Neural cell (in vitro differentiated cells): ENCODE measurements at regions not wholly inside any gene's neighbourhood (a gene's known extent, or its start where the extent isn't known, plus 50 kb on each side); places are given as distances from the start of the nearest gene placed in this dataset.

ENCODE experiments used
- H2AFZ ChIP-seq: fragments of 200-600, 300-800 bp; sonication (generic), shearing (Covaris generic); 2 replicates; pipeline ENCODE4 v1.6.0; 2014; ENCODE audit warnings: low read depth, mild to moderate bottlenecking, antibody characterized with exemption, low read length, moderate library complexity
- H3F3A ChIP-seq: fragments of 200-600 bp; shearing (Covaris generic); 2 replicates; pipeline ENCODE4 v1.6.1; 2016; ENCODE audit warnings: mild to moderate bottlenecking, moderate library complexity, mixed read lengths, antibody characterized with exemption, low read length; ENCODE audit not compliant: insufficient read depth, poor library complexity, severe bottlenecking
- H3K27ac ChIP-seq: fragments of 200-600, 300-800 bp; sonication (generic), shearing (Covaris generic); 2 replicates; pipeline ENCODE4 v1.5.1; 2014; ENCODE audit warnings: mild to moderate bottlenecking, low read length, moderate library complexity
- H3K27me3 ChIP-seq: fragments of 300-800, 200-600 bp; sonication (generic), shearing (Covaris generic); 2 replicates; pipeline ENCODE4 v1.6.0; 2014; ENCODE audit warnings: mild to moderate bottlenecking, low read depth, low read length, moderate library complexity; ENCODE audit not compliant: insufficient read depth
- H3K36me3 ChIP-seq: fragments of 300-800, 200-600 bp; sonication (generic), shearing (Covaris generic); 2 replicates; pipeline ENCODE4 v1.5.1; 2014; ENCODE audit warnings: mild to moderate bottlenecking, antibody characterized with exemption, low read length, moderate library complexity; ENCODE audit not compliant: insufficient read depth
- H3K4me2 ChIP-seq: fragments of 300-800, 200-600 bp; sonication (generic), shearing (Covaris generic); 2 replicates; pipeline ENCODE4 v1.6.0; 2014; ENCODE audit warnings: mild to moderate bottlenecking, low read length
- H3K4me3 ChIP-seq: fragments of 300-800, 200-600 bp; sonication (generic), shearing (Covaris generic); 2 replicates; pipeline ENCODE4 v1.5.1; 2014; ENCODE audit warnings: mild to moderate bottlenecking, low read length, moderate library complexity
- H3K79me2 ChIP-seq: fragments of 200-600 bp; shearing (Covaris generic); replicated peaks from 2 replicates; pipeline ENCODE4 v1.6.0; 2014; ENCODE audit warnings: mild to moderate bottlenecking, low read length, moderate library complexity; ENCODE audit not compliant: insufficient read depth
- H3K9ac ChIP-seq: fragments of 300-800, 200-600 bp; sonication (generic), shearing (Covaris generic); 2 replicates; pipeline ENCODE4 v1.6.1; 2016; ENCODE audit warnings: mild to moderate bottlenecking, low read length, mixed read lengths
- H3K9me2 ChIP-seq: fragments of 200-600 bp; shearing (Covaris generic); 2 replicates; pipeline ENCODE4 v1.6.1; 2016; ENCODE audit warnings: mild to moderate bottlenecking, low read length, mixed read lengths; ENCODE audit not compliant: insufficient read depth
- H3K9me3 ChIP-seq: fragments of 200-600, 300-800 bp; sonication (generic), shearing (Covaris generic); 2 replicates; pipeline ENCODE4 v1.6.1; 2016; ENCODE audit warnings: mild to moderate bottlenecking, mixed run types, low read length, moderate library complexity, mixed read lengths
- H4K20me1 ChIP-seq: fragments of 200-600 bp; shearing (Covaris generic); 2 replicates; pipeline ENCODE4 v1.6.1; 2016; ENCODE audit warnings: mild to moderate bottlenecking, mixed run types; ENCODE audit not compliant: insufficient read depth
- CTCF ChIP-seq: fragments of 450-650 bp; IDR thresholded peaks from 2 replicates; pipeline ENCODE4 v1.5.1; 2014; ENCODE audit warnings: antibody characterized with exemption, mild to moderate bottlenecking, moderate library complexity; ENCODE audit not compliant: poor library complexity, severe bottlenecking
- EP300 ChIP-seq: fragments of 450-650 bp; conservative IDR thresholded peaks from 2 replicates; pipeline ENCODE4 v1.6.1; 2014; ENCODE audit warnings: antibody characterized with exemption, mild to moderate bottlenecking, moderate library complexity; ENCODE audit not compliant: poor library complexity, severe bottlenecking
- EZH2 ChIP-seq: fragments of 200-600, 300-800 bp; shearing (Covaris generic), sonication (generic); IDR thresholded peaks from 2 replicates; pipeline ENCODE4 v1.6.1; 2014; ENCODE audit warnings: antibody characterized with exemption, low read length, borderline replicate concordance, mild to moderate bottlenecking; ENCODE audit not compliant: insufficient read depth, poor library complexity, severe bottlenecking
- MXI1 ChIP-seq: fragments of 450-650 bp; conservative IDR thresholded peaks from 2 replicates; pipeline ENCODE4 v1.6.1; 2014; ENCODE audit warnings: antibody characterized with exemption, mild to moderate bottlenecking; ENCODE audit not compliant: poor library complexity, severe bottlenecking
- POLR2AphosphoS5 ChIP-seq: IDR thresholded peaks from 2 replicates; pipeline ENCODE4 v1.6.1; 2012
- RAD21 ChIP-seq: fragments of 450-650 bp; conservative IDR thresholded peaks from 2 replicates; pipeline ENCODE4 v1.6.1; 2014; ENCODE audit warnings: antibody characterized with exemption, mild to moderate bottlenecking, moderate library complexity
- REST ChIP-seq: IDR thresholded peaks from 2 replicates; pipeline ENCODE4 v1.6.1; 2012; ENCODE audit warnings: borderline replicate concordance
- SMC3 ChIP-seq: fragments of 450-650 bp; conservative IDR thresholded peaks from 2 replicates; pipeline ENCODE4 v1.6.1; 2014; ENCODE audit warnings: antibody characterized with exemption, mild to moderate bottlenecking, moderate library complexity; ENCODE audit not compliant: poor library complexity
- TAF1 ChIP-seq: IDR thresholded peaks from 2 replicates; pipeline ENCODE4 v1.6.1; 2012; ENCODE audit warnings: low read depth

GRCh38 chr10:64682043-64682442 lies 1160.8 kb downstream of the REEP3 start:
- Histone ChIP-seq H3F3A (no peaks in the 10 kb centered on the region), H4K20me1 (no peaks in the 10 kb centered on the region), H3K4me2 (no peak overlapping the region), H3K4me3 (no peak overlapping the region), H3K27me3 (no peaks in the 10 kb centered on the region), H3K9me2 (no peaks in the 10 kb centered on the region), H3K79me2 (no peaks in the 10 kb centered on the region), H3K9ac (no peak overlapping the region), H3K27ac (no peak overlapping the region), H2AFZ (no peak overlapping the region), H3K9me3 (peaks cover 3% of the 10 kb centered on the region), H3K36me3 (no peaks in the 10 kb centered on the region)
- TF ChIP-seq EP300 (no peak), RAD21 (no peak), TAF1 (no peak), POLR2AphosphoS5 (no peak)

GRCh38 chr10:64690194-64690593 lies 1169.0 kb downstream of the REEP3 start:
- Histone ChIP-seq H3K27ac (no peak overlapping the region), H2AFZ (no peak overlapping the region), H3K27me3 (no peaks in the 10 kb centered on the region), H3K36me3 (no peaks in the 10 kb centered on the region), H3K79me2 (no peaks in the 10 kb centered on the region), H3K4me2 (no peak overlapping the region), H3K9me2 (no peaks in the 10 kb centered on the region), H3K9ac (no peak overlapping the region), H3F3A (no peaks in the 10 kb centered on the region), H3K4me3 (no peak overlapping the region), H3K9me3 (no peaks in the 10 kb centered on the region), H4K20me1 (no peaks in the 10 kb centered on the region)
- TF ChIP-seq TAF1: no peak
- TF ChIP-seq REST: no peak
- TF ChIP-seq EP300: peak; percentile 74
- TF ChIP-seq EZH2: no peak
- TF ChIP-seq POLR2AphosphoS5: peak; percentile 24
- no peak for TF ChIP-seq SMC3
- no peak for TF ChIP-seq RAD21
- no peak for TF ChIP-seq CTCF
- TF ChIP-seq MXI1: no peak

- no peaks in the 10 kb centered on the region for H3K36me3 ChIP-seq
- no peak overlapping the region for H2AFZ ChIP-seq
- H3K4me2 ChIP-seq: no peak overlapping the region
- no peaks in the 10 kb centered on the region for H3F3A ChIP-seq
- TF ChIP-seq REST: no peak
- no peak for TF ChIP-seq TAF1
- TF ChIP-seq CTCF: no peak
- no peak for TF ChIP-seq SMC3
- TF ChIP-seq RAD21: no peak
- TF ChIP-seq EP300: no peak
- no peak for TF ChIP-seq EZH2
- no peak for TF ChIP-seq POLR2AphosphoS5
- no peak for TF ChIP-seq MXI1
- no peaks in the 10 kb centered on the region for H3K79me2 ChIP-seq
- H3K9ac ChIP-seq: no peak overlapping the region
- no peak overlapping the region for H3K27ac ChIP-seq
- no peaks in the 10 kb centered on the region for H4K20me1 ChIP-seq
- no peak overlapping the region for H3K4me3 ChIP-seq
- no peaks in the 10 kb centered on the region for H3K27me3 ChIP-seq
- H3K9me3 ChIP-seq: no peaks in the 10 kb centered on the region
- H3K9me2 ChIP-seq: no peaks in the 10 kb centered on the region
Measured at GRCh38 chr10:64699244-64699643, 1178.0 kb downstream of the REEP3 start.
